Activated CD8-positive, alpha-beta memory T cell treated with anti-CD3 and anti-CD28 coated beads, Interleukin-2, amount 10 ng/mL, durations not matched to agents 7 days and 5 days (primary cell): ENCODE measurements at regions not wholly inside any gene's neighbourhood (a gene's known extent, or its start where the extent isn't known, plus 50 kb on each side); places are given as distances from the start of the nearest gene placed in this dataset.

Source experiments
- ATAC-seq: fragments of 150-1000 bp; cut with Tn5 transposase; one replicate; pipeline ENCODE4 v1.10.0; 2021; ENCODE audit warnings: moderate library complexity
- CTCF ChIA-PET: fragments of 350-600 bp; sonication (Branson Sonifier 250); formaldehyde crosslinking; loops from one replicate; lab custom pipeline; 2021; ENCODE audit warnings: antibody characterized with exemption; lab: Charles Lee
- DNase-seq: peaks from one replicate; pipeline ENCODE4 v3.0.0-alpha.2; 2020
- H3K27ac Mint-ChIP-seq: one replicate; pipeline ENCODE4 v1.8.0; 2021; ENCODE audit warnings: mild to moderate bottlenecking, mixed read lengths
- H3K27me3 Mint-ChIP-seq: one replicate; pipeline ENCODE4 v1.8.0; 2021; ENCODE audit warnings: mixed read lengths
- H3K36me3 Mint-ChIP-seq: one replicate; pipeline ENCODE4 v1.8.0; 2021; ENCODE audit warnings: mild to moderate bottlenecking, mixed read lengths
- H3K4me1 Mint-ChIP-seq: one replicate; pipeline ENCODE4 v1.8.0; 2021; ENCODE audit warnings: mixed read lengths
- H3K4me3 Mint-ChIP-seq: one replicate; pipeline ENCODE4 v1.8.0; 2021; ENCODE audit warnings: mild to moderate bottlenecking, moderate library complexity, mixed read lengths
- H3K9me3 Mint-ChIP-seq: one replicate; pipeline ENCODE4 v1.8.0; 2022; ENCODE audit warnings: low read depth, mixed read lengths

GRCh38 chr4:117801756-117802155 is 232.5 kb upstream of the NDST3 start:
- CTCF ChIA-PET = no interaction called here
- Mint-ChIP-seq H3K4me1 (no peaks in the 10 kb centered on the region), H3K27ac (no peak overlapping the region), H3K36me3 (no peaks in the 10 kb centered on the region), H3K4me3 (no peak overlapping the region), H3K9me3 (peaks cover 2% of the 10 kb centered on the region), H3K27me3 (no peaks in the 10 kb centered on the region)
- DNase-seq = no peak
- no peak for ATAC-seq

DNA sequence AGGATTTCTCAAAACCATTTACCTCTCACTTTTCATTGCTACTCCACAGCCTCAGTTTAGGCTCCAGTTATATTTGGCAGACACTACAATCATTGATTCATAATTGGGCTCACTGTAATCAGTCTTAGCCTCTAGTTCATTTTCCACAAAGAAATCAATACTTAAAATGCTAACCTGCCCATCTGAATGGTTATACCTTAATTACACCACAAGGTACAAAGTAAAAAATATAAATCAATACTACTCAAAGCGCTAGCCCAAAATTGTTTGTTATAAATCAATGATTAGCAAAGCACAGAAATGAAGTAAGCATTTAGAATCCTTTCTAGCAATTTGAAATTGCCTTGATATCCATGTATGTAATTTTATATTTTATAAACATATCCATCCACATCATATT is 222.6 kb upstream of the NDST3 start:
- H3K36me3 Mint-ChIP-seq = no peaks in the 10 kb centered on the region
- no peak overlapping the region for H3K27ac Mint-ChIP-seq
- no peak for DNase-seq
- no peaks in the 10 kb centered on the region for H3K27me3 Mint-ChIP-seq
- no peak overlapping the region for H3K4me3 Mint-ChIP-seq
- no peak for ATAC-seq
- H3K9me3 Mint-ChIP-seq = peaks cover 2% of the 10 kb centered on the region
- CTCF ChIA-PET = no interaction called here
- no peaks in the 10 kb centered on the region for H3K4me1 Mint-ChIP-seq

DNA sequence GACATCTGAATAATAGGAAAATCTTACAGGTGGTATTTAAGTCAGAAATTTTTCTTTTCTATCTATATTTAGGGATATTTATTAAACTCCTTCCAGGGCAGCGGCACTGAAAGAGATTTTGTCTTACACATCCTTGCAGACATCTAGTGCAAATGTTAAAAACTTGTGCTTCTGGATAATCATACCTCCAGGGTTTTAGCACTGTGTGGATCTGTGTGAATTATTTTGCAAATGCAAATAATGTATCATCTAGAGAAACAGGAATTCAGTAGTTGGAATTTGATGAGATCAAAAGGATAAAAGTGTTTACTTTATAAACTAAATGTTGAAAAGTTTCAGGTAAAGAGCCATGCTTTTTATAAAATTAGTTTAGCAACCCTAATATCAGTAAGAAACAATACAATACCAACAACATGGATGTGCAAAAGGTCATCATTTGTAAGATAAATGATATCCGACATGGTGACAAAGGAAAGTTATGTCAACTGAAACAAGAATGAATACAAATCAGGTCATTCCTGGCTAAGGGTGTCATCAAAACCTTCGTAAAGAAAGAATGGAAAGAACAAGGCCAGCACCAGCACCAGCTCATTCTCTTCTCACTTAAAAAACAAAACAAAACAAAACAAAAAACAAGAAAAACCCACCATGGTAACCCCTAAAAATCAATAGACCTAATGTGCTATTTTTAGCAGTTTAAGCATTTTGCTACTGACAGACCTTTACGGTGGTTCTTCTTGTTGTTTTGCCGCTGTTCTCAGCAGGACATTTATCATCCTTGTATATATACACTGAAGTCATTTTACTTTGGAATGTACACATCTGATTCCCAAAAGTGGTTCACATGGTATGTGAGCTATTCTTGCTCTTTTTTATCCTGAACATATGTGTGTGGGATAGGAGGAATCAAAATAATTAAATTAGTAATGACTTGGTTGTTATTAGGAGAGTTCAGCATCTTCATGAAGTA is 219.7 kb upstream of the NDST3 start:
- ATAC-seq (no peak), DNase-seq (no peak)
- Mint-ChIP-seq H3K27me3 (no peaks in the 10 kb centered on the region), H3K36me3 (no peaks in the 10 kb centered on the region), H3K9me3 (peaks cover 2% of the 10 kb centered on the region), H3K4me3 (no peak overlapping the region), H3K4me1 (no peaks in the 10 kb centered on the region), H3K27ac (no peak overlapping the region)
- CTCF ChIA-PET = no interaction called here

- H3K36me3 Mint-ChIP-seq = no peaks in the 10 kb centered on the region
- no peak overlapping the region for H3K4me3 Mint-ChIP-seq
- H3K9me3 Mint-ChIP-seq = no peaks in the 10 kb centered on the region
- H3K27me3 Mint-ChIP-seq = no peaks in the 10 kb centered on the region
- H3K27ac Mint-ChIP-seq = no peak overlapping the region
- CTCF ChIA-PET = no interaction called here
- H3K4me1 Mint-ChIP-seq = no peaks in the 10 kb centered on the region
- ATAC-seq (no peak), DNase-seq (no peak)
Measured at GRCh38 chr4:117817301-117817700, 217.0 kb upstream of the NDST3 start.

DNA sequence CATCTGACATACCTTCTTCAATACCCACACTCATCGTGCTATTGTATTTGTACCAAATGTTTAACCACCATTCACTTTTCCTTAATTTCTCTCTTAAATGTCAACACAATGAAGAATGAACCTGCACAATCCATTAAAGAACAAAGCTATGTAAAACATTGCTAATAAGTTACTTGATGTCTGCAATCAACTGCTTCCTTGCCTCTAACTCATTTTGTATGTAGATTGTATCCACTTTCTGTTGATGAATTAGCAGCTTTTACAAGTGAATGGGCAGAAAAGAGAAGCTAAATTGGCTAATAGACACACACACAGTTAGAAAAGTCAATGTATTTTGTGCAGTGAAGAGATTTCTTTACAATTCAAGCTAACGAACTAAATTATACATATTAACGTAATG is 212.5 kb upstream of the NDST3 start:
- Mint-ChIP-seq H3K4me3 (no peak overlapping the region), H3K27me3 (no peaks in the 10 kb centered on the region), H3K9me3 (no peaks in the 10 kb centered on the region), H3K27ac (no peak overlapping the region), H3K36me3 (no peaks in the 10 kb centered on the region), H3K4me1 (no peaks in the 10 kb centered on the region)
- ATAC-seq = no peak
- CTCF ChIA-PET = no interaction called here
- no peak for DNase-seq

- Mint-ChIP-seq H3K27me3 (no peaks in the 10 kb centered on the region), H3K4me1 (no peaks in the 10 kb centered on the region), H3K9me3 (no peaks in the 10 kb centered on the region), H3K27ac (no peak overlapping the region), H3K4me3 (no peak overlapping the region), H3K36me3 (no peaks in the 10 kb centered on the region)
- ATAC-seq (no peak), DNase-seq (no peak)
- CTCF ChIA-PET = no interaction called here
Measured at GRCh38 chr4:117823388-117823787, 210.9 kb upstream of the NDST3 start.

DNA sequence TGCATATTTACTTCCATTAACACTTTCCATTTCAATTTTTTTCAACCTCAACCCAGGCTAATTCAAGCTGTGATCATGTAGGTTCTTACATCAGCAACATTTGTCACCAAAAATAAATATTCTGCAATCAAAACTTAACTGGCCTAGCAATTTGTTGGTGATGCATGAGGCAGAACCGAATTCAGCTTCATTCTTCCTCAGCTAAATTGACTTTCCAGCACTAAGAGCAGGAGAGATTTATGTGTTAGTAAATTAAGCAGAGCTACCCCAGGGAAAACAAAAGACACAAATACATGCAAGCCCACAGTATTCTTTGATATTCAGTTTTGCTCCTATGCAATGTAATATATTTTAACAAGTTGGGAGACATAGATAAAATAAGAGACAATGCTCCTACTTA is 208.7 kb upstream of the NDST3 start:
- Mint-ChIP-seq H3K27ac (no peak overlapping the region), H3K9me3 (no peaks in the 10 kb centered on the region), H3K36me3 (no peaks in the 10 kb centered on the region), H3K4me3 (no peak overlapping the region), H3K27me3 (no peaks in the 10 kb centered on the region), H3K4me1 (no peaks in the 10 kb centered on the region)
- CTCF ChIA-PET = no interaction called here
- DNase-seq = no peak
- ATAC-seq = no peak

DNA sequence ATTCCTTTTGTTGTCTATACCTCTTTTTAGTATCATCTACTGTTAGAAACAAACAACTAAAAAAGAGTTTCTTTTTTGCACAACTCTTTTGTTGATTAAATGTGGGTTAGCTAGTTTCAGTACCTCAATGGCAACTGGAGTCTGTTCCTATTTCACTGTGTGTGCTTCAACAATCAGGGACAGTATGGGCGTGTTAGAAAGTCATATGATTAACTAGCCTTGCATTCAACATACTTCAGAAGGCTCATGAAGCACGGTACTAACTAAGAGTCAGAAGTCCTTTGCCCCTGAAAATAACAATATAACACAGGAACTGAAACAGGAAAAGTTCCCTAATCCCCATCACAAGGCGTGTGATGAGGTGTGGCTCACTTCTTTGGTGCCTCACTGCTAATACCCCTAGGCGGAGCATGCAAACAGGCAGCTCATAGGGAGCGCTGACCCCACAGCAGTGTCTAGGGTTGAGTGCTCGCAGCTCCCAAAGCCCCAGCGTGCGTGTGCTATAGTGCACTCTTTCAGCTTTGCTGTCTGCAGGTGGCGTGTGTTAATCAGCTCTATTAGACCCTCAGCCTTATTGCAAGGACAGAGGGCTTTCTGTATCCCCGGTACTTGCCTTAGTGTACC is 203.1 kb upstream of the NDST3 start:
- no peaks in the 10 kb centered on the region for H3K9me3 Mint-ChIP-seq

DNA sequence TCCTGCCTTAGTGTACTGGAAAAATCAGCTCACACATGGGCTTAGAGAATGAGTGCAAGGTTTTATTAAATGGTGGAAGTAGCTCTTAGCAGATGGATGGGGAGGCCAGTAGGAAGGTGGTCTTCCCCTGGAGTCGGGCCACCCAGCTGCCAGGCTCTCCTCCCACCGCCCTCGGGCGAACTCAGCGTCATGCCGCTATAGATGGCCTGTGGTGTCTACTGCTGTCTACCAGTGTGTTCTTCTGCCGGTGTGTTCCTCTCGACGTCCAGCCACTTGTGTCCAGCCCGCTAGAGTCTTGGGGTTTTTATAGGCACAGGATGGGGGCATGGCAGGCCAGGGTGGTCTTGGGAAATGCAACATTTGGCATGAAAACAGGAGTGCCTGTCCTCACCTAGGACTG is 198.7 kb upstream of the NDST3 start:
- no peaks in the 10 kb centered on the region for H3K36me3 Mint-ChIP-seq
- CTCF ChIA-PET = no interaction called here
- no peaks in the 10 kb centered on the region for H3K27me3 Mint-ChIP-seq
- DNase-seq (no peak), ATAC-seq (no peak)
- H3K9me3 Mint-ChIP-seq = no peaks in the 10 kb centered on the region
- H3K4me3 Mint-ChIP-seq = no peak overlapping the region
- no peak overlapping the region for H3K27ac Mint-ChIP-seq
- H3K4me1 Mint-ChIP-seq = no peaks in the 10 kb centered on the region

More for the DNA sequence above, 203.1 kb upstream of the NDST3 start:
- CTCF ChIA-PET = no interaction called here
- ATAC-seq = no peak
- no peak for DNase-seq
- Mint-ChIP-seq H3K4me1 (no peaks in the 10 kb centered on the region), H3K36me3 (no peaks in the 10 kb centered on the region), H3K27ac (no peak overlapping the region), H3K27me3 (no peaks in the 10 kb centered on the region), H3K4me3 (no peak overlapping the region)

DNA sequence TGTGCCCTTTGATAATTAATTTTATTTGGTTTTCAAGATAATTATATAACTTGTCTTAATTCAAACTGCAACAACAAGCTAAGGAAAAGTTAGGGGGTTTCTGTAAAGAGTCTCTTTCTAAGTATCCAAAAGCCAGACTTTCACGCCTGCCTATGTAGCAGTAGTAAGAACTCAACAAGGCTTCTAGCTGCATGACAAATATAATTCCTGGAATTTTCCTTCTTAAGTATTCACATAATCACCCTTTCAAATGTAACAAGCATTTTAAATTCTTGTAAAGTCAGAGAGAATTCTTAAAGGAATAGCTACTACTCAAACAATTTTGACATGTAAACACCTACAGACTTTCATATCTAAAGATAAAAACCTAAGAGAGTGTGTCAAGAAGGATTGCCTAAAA is 189.7 kb upstream of the NDST3 start:
- Mint-ChIP-seq H3K27me3 (no peaks in the 10 kb centered on the region), H3K36me3 (no peaks in the 10 kb centered on the region), H3K4me3 (no peak overlapping the region), H3K4me1 (no peaks in the 10 kb centered on the region), H3K27ac (no peak overlapping the region), H3K9me3 (peaks cover 3% of the 10 kb centered on the region)
- CTCF ChIA-PET = no interaction called here
- no peak for ATAC-seq
- DNase-seq = no peak

- CTCF ChIA-PET = no interaction called here
- no peaks in the 10 kb centered on the region for H3K27me3 Mint-ChIP-seq
- H3K36me3 Mint-ChIP-seq = no peaks in the 10 kb centered on the region
- no peak overlapping the region for H3K4me3 Mint-ChIP-seq
- ATAC-seq = no peak
- DNase-seq = no peak
- H3K9me3 Mint-ChIP-seq = peaks cover 3% of the 10 kb centered on the region
- H3K4me1 Mint-ChIP-seq = no peaks in the 10 kb centered on the region
- H3K27ac Mint-ChIP-seq = no peak overlapping the region
Measured at GRCh38 chr4:117845270-117845669, 189.0 kb upstream of the NDST3 start.

DNA sequence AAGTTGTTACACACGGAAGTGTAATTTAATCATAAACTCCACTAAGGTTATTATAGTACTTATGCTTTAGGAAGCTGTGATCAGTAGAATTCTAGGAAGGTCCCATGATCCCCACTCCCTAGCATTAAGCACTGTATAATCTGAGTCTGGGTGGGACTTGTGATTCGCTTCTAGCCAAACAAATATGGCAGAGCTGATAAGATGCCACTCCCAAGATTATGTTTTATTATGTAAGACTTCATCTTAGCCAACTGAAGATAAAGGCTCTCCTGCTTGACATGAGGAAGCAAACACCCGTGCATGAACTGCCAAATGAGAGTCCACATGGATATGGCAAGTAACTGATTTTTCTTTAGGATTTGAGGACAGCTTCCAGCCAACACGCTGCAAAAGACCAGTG is 186.4 kb upstream of the NDST3 start:
- H3K9me3 Mint-ChIP-seq = peaks cover 9% of the 10 kb centered on the region
- DNase-seq = no peak
- CTCF ChIA-PET = no interaction called here
- no peak overlapping the region for H3K4me3 Mint-ChIP-seq
- H3K36me3 Mint-ChIP-seq = no peaks in the 10 kb centered on the region
- no peaks in the 10 kb centered on the region for H3K4me1 Mint-ChIP-seq
- ATAC-seq = no peak
- no peak overlapping the region for H3K27ac Mint-ChIP-seq
- no peaks in the 10 kb centered on the region for H3K27me3 Mint-ChIP-seq

DNA sequence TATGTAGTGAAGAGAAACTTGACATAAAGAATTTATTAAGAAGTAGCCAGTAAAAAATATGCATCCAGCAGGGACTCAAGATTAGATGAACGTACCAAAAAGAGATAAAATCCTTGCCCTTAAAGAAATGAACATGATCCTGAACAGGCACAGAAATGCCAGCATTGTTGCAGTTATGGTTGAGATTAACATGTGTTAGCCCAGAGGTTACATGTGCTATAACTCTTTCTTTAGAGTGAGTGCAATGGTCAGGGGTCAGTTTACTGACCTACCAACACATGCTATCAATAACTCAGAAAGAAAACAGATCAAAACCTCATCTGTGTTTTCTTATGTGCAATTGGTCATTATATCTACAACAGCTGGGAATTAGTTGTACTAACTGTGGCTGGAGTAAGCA is 166.1 kb upstream of the NDST3 start:
- DNase-seq (no peak), ATAC-seq (no peak)
- Mint-ChIP-seq H3K4me3 (no peak overlapping the region), H3K9me3 (peaks cover 2% of the 10 kb centered on the region), H3K4me1 (no peaks in the 10 kb centered on the region), H3K27me3 (no peaks in the 10 kb centered on the region), H3K27ac (no peak overlapping the region), H3K36me3 (no peaks in the 10 kb centered on the region)
- CTCF ChIA-PET = no interaction called here

GRCh38 chr4:117873779-117874178 is 160.5 kb upstream of the NDST3 start:
- no peak for ATAC-seq
- H3K9me3 Mint-ChIP-seq = no peaks in the 10 kb centered on the region
- H3K4me1 Mint-ChIP-seq = no peaks in the 10 kb centered on the region
- H3K4me3 Mint-ChIP-seq = no peak overlapping the region
- no peaks in the 10 kb centered on the region for H3K36me3 Mint-ChIP-seq
- CTCF ChIA-PET = no interaction called here
- DNase-seq = no peak
- H3K27me3 Mint-ChIP-seq = no peaks in the 10 kb centered on the region
- no peak overlapping the region for H3K27ac Mint-ChIP-seq
